WTC11 (cell line): ENCODE measurements at regions not wholly inside any gene's neighbourhood (a gene's known extent, or its start where the extent isn't known, plus 50 kb on each side); places are given as distances from the start of the nearest gene placed in this dataset.

Experiments used
- ATAC-seq: fragments of 200-7000 bp; cut with Tn5 transposase; 2 replicates; pipeline ENCODE4 v1.10.0; 2021; ENCODE audit warnings: mild to moderate bottlenecking, moderate library complexity
- CTCF ChIA-PET: fragments of 300-600 bp; sonication (Branson Sonifier 250); formaldehyde crosslinking; loops from one replicate; lab custom pipeline; 2021; ENCODE audit warnings: antibody characterized with exemption; lab: Charles Lee
- POLR2A ChIA-PET: fragments of 350-600 bp; sonication (Branson Sonifier 250); formaldehyde crosslinking; loops from one replicate; lab custom pipeline; 2021; ENCODE audit warnings: antibody characterized with exemption; lab: Charles Lee
- DNase-seq: peaks from one replicate; pipeline ENCODE4 v3.0.0; 2021; ENCODE audit warnings: low spot score
- H3K27ac Mint-ChIP-seq: 2 replicates; pipeline ENCODE4 v1.8.0; 2021; ENCODE audit warnings: mixed read lengths
- H3K27me3 Mint-ChIP-seq: 2 replicates; pipeline ENCODE4 v1.8.0; 2021; ENCODE audit warnings: low read depth, mild to moderate bottlenecking, moderate library complexity, mixed read lengths
- H3K36me3 Mint-ChIP-seq: 2 replicates; pipeline ENCODE4 v1.8.0; 2021; ENCODE audit warnings: mixed read lengths
- H3K4me1 Mint-ChIP-seq: 2 replicates; pipeline ENCODE4 v1.8.0; 2022; ENCODE audit warnings: mixed read lengths
- H3K4me3 Mint-ChIP-seq: 2 replicates; pipeline ENCODE4 v1.8.0; 2021; ENCODE audit warnings: mild to moderate bottlenecking, moderate library complexity, mixed read lengths
- H3K9me3 Mint-ChIP-seq: 2 replicates; pipeline ENCODE4 v1.8.0; 2021; ENCODE audit warnings: mixed read lengths
- ATF1 ChIP-seq: sonication (generic); formaldehyde crosslinking; IDR thresholded peaks from 2 replicates; pipeline ENCODE4 v1.8.1; 2023; ENCODE audit warnings: mild to moderate bottlenecking, moderate library complexity, missing genetic modification reagents
- CREB1 ChIP-seq: sonication (generic); formaldehyde crosslinking; IDR thresholded peaks from 2 replicates; pipeline ENCODE4 v1.8.0; 2023; ENCODE audit warnings: mild to moderate bottlenecking, missing genetic modification reagents
- EMX1 ChIP-seq: fragments of 250-450 bp; sonication (Bioruptor Pico); IDR thresholded peaks from 2 replicates; pipeline ENCODE4 v1.8.0; 2021; ENCODE audit warnings: mild to moderate bottlenecking
- JAZF1 ChIP-seq: fragments of 250-450 bp; sonication (Bioruptor Pico); IDR thresholded peaks from 2 replicates; pipeline ENCODE4 v1.9.0; 2021; ENCODE audit warnings: moderate library complexity, mild to moderate bottlenecking, inconsistent platforms
- NFYB ChIP-seq: sonication (generic); formaldehyde crosslinking; conservative IDR thresholded peaks from 2 replicates; pipeline ENCODE4 v1.8.0; 2022; ENCODE audit warnings: low read depth, missing genetic modification reagents
- NR3C1 ChIP-seq: sonication (generic); formaldehyde crosslinking; conservative IDR thresholded peaks from 2 replicates; pipeline ENCODE4 v1.8.1; 2023; ENCODE audit warnings: low read depth, mild to moderate bottlenecking, missing genetic modification reagents
- RELA ChIP-seq: sonication (generic); formaldehyde crosslinking; IDR thresholded peaks from 2 replicates; pipeline ENCODE4 v1.8.1; 2022; ENCODE audit warnings: missing genetic modification reagents, mild to moderate bottlenecking, borderline replicate concordance
- ZNF416 ChIP-seq: fragments of 250-450 bp; sonication (Bioruptor Pico); IDR thresholded peaks from 2 replicates; pipeline ENCODE4 v1.9.0; 2021; ENCODE audit warnings: mild to moderate bottlenecking, inconsistent platforms
- TF ChIP-seq, protein P1 (sequence below): sonication (generic); formaldehyde crosslinking; IDR thresholded peaks from 2 replicates; pipeline ENCODE4 v1.8.1; 2023; ENCODE audit warnings: mild to moderate bottlenecking, missing genetic modification reagents
- TF ChIP-seq, protein P2 (sequence below): sonication (generic); formaldehyde crosslinking; IDR thresholded peaks from 2 replicates; pipeline ENCODE4 v1.8.0; 2022; ENCODE audit warnings: mild to moderate bottlenecking, missing genetic modification reagents
- TF ChIP-seq, protein P3 (sequence below): sonication (generic); formaldehyde crosslinking; IDR thresholded peaks from 2 replicates; pipeline ENCODE4 v1.8.1; 2022; ENCODE audit warnings: low read depth, missing genetic modification reagents, borderline replicate concordance
- TF ChIP-seq, protein P4 (sequence below): sonication (generic); formaldehyde crosslinking; IDR thresholded peaks from 2 replicates; pipeline ENCODE4 v1.8.0; 2022; ENCODE audit warnings: missing genetic modification reagents
- TF ChIP-seq, protein P5 (sequence below): sonication (generic); formaldehyde crosslinking; IDR thresholded peaks from 2 replicates; pipeline ENCODE4 v1.8.0; 2022; ENCODE audit warnings: mild to moderate bottlenecking, missing genetic modification reagents
- TF ChIP-seq, protein P6 (sequence below): sonication (generic); formaldehyde crosslinking; conservative IDR thresholded peaks from 2 replicates; pipeline ENCODE4 v1.8.1; 2023; ENCODE audit warnings: mild to moderate bottlenecking, low read depth, missing genetic modification reagents, moderate library complexity

DNA sequence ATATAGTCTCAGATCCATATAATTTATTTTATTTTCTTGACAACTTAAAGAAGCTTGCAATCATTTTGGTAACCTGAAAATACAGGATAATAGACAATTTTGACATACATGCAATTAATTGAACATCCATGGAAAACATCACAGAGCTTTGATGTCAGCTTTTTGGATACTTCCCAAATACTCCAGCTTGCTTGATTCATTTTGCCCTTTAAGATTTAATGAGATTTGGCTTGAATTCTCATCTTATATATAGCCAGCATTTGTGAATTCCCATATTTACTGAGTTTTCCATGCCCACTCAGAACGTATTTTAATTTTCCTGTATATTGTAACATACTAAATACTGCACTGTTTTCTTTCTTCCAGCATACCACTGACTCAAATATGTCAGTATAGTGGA lies 803.0 kb upstream of the MGAT4C start:
- DNase-seq, result no peak
- TF ChIP-seq, protein P1, sequence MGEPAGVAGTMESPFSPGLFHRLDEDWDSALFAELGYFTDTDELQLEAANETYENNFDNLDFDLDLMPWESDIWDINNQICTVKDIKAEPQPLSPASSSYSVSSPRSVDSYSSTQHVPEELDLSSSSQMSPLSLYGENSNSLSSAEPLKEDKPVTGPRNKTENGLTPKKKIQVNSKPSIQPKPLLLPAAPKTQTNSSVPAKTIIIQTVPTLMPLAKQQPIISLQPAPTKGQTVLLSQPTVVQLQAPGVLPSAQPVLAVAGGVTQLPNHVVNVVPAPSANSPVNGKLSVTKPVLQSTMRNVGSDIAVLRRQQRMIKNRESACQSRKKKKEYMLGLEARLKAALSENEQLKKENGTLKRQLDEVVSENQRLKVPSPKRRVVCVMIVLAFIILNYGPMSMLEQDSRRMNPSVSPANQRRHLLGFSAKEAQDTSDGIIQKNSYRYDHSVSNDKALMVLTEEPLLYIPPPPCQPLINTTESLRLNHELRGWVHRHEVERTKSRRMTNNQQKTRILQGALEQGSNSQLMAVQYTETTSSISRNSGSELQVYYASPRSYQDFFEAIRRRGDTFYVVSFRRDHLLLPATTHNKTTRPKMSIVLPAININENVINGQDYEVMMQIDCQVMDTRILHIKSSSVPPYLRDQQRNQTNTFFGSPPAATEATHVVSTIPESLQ (CRISPR knock-in tag), result no peak
- TF ChIP-seq ATF1 (CRISPR knock-in tag) (no peak), ZNF416 (no peak)
- TF ChIP-seq, protein P2, sequence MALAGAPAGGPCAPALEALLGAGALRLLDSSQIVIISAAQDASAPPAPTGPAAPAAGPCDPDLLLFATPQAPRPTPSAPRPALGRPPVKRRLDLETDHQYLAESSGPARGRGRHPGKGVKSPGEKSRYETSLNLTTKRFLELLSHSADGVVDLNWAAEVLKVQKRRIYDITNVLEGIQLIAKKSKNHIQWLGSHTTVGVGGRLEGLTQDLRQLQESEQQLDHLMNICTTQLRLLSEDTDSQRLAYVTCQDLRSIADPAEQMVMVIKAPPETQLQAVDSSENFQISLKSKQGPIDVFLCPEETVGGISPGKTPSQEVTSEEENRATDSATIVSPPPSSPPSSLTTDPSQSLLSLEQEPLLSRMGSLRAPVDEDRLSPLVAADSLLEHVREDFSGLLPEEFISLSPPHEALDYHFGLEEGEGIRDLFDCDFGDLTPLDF (CRISPR knock-in tag), result no peak
- no peak overlapping the region for H3K4me3 Mint-ChIP-seq
- CTCF ChIA-PET, result no interaction called here
- no peaks in the 10 kb centered on the region for H3K27me3 Mint-ChIP-seq
- peaks cover 12% of the 10 kb centered on the region for H3K9me3 Mint-ChIP-seq
- no peaks in the 10 kb centered on the region for H3K4me1 Mint-ChIP-seq
- POLR2A ChIA-PET, result no interaction called here
- ATAC-seq, result no peak
- no peaks in the 10 kb centered on the region for H3K36me3 Mint-ChIP-seq
- H3K27ac Mint-ChIP-seq, result no peak overlapping the region

DNA sequence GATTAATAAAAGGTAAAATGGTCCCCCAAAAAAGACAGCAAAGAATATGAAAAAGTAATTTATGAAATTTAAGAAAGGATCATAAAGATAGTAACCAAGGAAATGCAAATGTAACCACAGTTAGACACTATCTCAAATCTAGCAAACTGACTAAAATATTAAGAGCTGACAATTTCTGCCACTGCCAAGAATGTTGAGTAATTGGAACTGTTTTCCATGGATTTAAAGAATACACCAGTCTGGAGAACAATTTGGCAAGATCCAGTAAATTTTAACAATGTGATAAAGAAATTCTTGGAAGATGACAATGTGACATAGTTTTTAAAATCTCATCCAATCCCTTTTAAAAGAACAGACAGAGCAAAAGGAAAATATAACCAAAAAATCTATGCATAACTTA lies 798.0 kb upstream of the MGAT4C start:
- ChIA-PET CTCF (no interaction called here), POLR2A (no interaction called here)
- TF ChIP-seq, protein P3, sequence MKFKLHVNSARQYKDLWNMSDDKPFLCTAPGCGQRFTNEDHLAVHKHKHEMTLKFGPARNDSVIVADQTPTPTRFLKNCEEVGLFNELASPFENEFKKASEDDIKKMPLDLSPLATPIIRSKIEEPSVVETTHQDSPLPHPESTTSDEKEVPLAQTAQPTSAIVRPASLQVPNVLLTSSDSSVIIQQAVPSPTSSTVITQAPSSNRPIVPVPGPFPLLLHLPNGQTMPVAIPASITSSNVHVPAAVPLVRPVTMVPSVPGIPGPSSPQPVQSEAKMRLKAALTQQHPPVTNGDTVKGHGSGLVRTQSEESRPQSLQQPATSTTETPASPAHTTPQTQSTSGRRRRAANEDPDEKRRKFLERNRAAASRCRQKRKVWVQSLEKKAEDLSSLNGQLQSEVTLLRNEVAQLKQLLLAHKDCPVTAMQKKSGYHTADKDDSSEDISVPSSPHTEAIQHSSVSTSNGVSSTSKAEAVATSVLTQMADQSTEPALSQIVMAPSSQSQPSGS, result no peak
- TF ChIP-seq, protein P4, sequence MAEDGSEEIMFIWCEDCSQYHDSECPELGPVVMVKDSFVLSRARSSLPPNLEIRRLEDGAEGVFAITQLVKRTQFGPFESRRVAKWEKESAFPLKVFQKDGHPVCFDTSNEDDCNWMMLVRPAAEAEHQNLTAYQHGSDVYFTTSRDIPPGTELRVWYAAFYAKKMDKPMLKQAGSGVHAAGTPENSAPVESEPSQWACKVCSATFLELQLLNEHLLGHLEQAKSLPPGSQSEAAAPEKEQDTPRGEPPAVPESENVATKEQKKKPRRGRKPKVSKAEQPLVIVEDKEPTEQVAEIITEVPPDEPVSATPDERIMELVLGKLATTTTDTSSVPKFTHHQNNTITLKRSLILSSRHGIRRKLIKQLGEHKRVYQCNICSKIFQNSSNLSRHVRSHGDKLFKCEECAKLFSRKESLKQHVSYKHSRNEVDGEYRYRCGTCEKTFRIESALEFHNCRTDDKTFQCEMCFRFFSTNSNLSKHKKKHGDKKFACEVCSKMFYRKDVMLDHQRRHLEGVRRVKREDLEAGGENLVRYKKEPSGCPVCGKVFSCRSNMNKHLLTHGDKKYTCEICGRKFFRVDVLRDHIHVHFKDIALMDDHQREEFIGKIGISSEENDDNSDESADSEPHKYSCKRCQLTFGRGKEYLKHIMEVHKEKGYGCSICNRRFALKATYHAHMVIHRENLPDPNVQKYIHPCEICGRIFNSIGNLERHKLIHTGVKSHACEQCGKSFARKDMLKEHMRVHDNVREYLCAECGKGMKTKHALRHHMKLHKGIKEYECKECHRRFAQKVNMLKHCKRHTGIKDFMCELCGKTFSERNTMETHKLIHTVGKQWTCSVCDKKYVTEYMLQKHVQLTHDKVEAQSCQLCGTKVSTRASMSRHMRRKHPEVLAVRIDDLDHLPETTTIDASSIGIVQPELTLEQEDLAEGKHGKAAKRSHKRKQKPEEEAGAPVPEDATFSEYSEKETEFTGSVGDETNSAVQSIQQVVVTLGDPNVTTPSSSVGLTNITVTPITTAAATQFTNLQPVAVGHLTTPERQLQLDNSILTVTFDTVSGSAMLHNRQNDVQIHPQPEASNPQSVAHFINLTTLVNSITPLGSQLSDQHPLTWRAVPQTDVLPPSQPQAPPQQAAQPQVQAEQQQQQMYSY (CRISPR knock-in tag), result no peak
- TF ChIP-seq JAZF1 (CRISPR knock-in tag), result no peak
- TF ChIP-seq, protein P5, sequence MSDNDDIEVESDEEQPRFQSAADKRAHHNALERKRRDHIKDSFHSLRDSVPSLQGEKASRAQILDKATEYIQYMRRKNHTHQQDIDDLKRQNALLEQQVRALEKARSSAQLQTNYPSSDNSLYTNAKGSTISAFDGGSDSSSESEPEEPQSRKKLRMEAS (CRISPR knock-in tag), result no peak
- no peak for TF ChIP-seq CREB1 (CRISPR knock-in tag)
- no peak for TF ChIP-seq ATF1 (CRISPR knock-in tag)
- no peak for TF ChIP-seq NFYB (CRISPR knock-in tag)
- no peak for TF ChIP-seq RELA (CRISPR knock-in tag)
- TF ChIP-seq EMX1, result no peak
- TF ChIP-seq NR3C1, result no peak
- TF ChIP-seq, protein P6, sequence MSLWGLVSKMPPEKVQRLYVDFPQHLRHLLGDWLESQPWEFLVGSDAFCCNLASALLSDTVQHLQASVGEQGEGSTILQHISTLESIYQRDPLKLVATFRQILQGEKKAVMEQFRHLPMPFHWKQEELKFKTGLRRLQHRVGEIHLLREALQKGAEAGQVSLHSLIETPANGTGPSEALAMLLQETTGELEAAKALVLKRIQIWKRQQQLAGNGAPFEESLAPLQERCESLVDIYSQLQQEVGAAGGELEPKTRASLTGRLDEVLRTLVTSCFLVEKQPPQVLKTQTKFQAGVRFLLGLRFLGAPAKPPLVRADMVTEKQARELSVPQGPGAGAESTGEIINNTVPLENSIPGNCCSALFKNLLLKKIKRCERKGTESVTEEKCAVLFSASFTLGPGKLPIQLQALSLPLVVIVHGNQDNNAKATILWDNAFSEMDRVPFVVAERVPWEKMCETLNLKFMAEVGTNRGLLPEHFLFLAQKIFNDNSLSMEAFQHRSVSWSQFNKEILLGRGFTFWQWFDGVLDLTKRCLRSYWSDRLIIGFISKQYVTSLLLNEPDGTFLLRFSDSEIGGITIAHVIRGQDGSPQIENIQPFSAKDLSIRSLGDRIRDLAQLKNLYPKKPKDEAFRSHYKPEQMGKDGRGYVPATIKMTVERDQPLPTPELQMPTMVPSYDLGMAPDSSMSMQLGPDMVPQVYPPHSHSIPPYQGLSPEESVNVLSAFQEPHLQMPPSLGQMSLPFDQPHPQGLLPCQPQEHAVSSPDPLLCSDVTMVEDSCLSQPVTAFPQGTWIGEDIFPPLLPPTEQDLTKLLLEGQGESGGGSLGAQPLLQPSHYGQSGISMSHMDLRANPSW (CRISPR knock-in tag), result no peak
- Mint-ChIP-seq H3K9me3 (no peaks in the 10 kb centered on the region), H3K36me3 (no peaks in the 10 kb centered on the region), H3K27ac (no peak overlapping the region), H3K4me3 (no peak overlapping the region), H3K4me1 (peaks cover 4% of the 10 kb centered on the region), H3K27me3 (no peaks in the 10 kb centered on the region)
- no peak for DNase-seq
- ATAC-seq, result no peak
